Ramos (cell line): ENCODE measurements at regions not wholly inside any gene's neighbourhood (a gene's known extent, or its start where the extent isn't known, plus 50 kb on each side); places are given as distances from the start of the nearest gene placed in this dataset.
"Not testable (repeated sequence)": the region's sequence is repeated elsewhere in the genome, so short reads cannot be mapped to it uniquely, and the experiment has no call there.

Experiments
- in situ Hi-C: fragments of 300-500 bp; cut with MboI; formaldehyde crosslinking; loops from one replicate; pipeline ENCODE4 v1.14.3; 2022; ENCODE audit warnings: low sequenced_read_pairs; ENCODE audit not compliant: unreplicated experiment

GRCh38 chr18:8526332-8526731 is 82.9 kb upstream of the RAB12 start:
- in situ Hi-C loops = no loop called here

GRCh38 chr18:8529609-8530008 is 79.6 kb upstream of the RAB12 start:
- in situ Hi-C loops = no loop called here

GRCh38 chr18:8531084-8531483 is 78.2 kb upstream of the RAB12 start:
- in situ Hi-C loops = not testable (repeated sequence)

GRCh38 chr18:8536231-8536630 is 73.0 kb upstream of the RAB12 start:
- in situ Hi-C loops = no loop called here

GRCh38 chr18:8536922-8537321 is 72.3 kb upstream of the RAB12 start:
- in situ Hi-C loops = no loop called here

GRCh38 chr18:8537400-8537799 is 71.8 kb upstream of the RAB12 start:
- in situ Hi-C loops = no loop called here

- in situ Hi-C loops = no loop called here
These were observed 70.3 kb upstream of the RAB12 start for GRCh38 chr18:8538935-8539334.

GRCh38 chr18:8546677-8547076 is 62.6 kb upstream of the RAB12 start:
- in situ Hi-C loops = no loop called here

- in situ Hi-C loops = no loop called here
These were observed 61.1 kb upstream of the RAB12 start for GRCh38 chr18:8548186-8548585.

- in situ Hi-C loops = no loop called here
These were observed 59.9 kb upstream of the RAB12 start for GRCh38 chr18:8549254-8549757.

GRCh38 chr18:8552151-8552550 is 57.1 kb upstream of the RAB12 start:
- in situ Hi-C loops = no loop called here

- in situ Hi-C loops = no loop called here
These were observed 54.9 kb upstream of the RAB12 start for GRCh38 chr18:8554354-8554753.

- in situ Hi-C loops = no loop called here
These were observed 52.8 kb upstream of the RAB12 start for GRCh38 chr18:8556424-8556823.
